GM19468 (cell line): ENCODE measurements at regions not wholly inside any gene's neighbourhood (a gene's known extent, or its start where the extent isn't known, plus 50 kb on each side); places are given as distances from the start of the nearest gene placed in this dataset.
A peak's percentile ranks its signal among the peaks of the same experiment; 100 is the strongest.

Source experiments
- ATAC-seq: cut with Tn5 transposase; IDR thresholded peaks from one replicate; pipeline ENCODE4 v1.9.1; 2021; ENCODE audit warnings: mild to moderate bottlenecking, moderate library complexity, moderate number of reproducible peaks; ENCODE audit not compliant: unreplicated experiment; ENCODE audit errors: extremely low read depth

DNA sequence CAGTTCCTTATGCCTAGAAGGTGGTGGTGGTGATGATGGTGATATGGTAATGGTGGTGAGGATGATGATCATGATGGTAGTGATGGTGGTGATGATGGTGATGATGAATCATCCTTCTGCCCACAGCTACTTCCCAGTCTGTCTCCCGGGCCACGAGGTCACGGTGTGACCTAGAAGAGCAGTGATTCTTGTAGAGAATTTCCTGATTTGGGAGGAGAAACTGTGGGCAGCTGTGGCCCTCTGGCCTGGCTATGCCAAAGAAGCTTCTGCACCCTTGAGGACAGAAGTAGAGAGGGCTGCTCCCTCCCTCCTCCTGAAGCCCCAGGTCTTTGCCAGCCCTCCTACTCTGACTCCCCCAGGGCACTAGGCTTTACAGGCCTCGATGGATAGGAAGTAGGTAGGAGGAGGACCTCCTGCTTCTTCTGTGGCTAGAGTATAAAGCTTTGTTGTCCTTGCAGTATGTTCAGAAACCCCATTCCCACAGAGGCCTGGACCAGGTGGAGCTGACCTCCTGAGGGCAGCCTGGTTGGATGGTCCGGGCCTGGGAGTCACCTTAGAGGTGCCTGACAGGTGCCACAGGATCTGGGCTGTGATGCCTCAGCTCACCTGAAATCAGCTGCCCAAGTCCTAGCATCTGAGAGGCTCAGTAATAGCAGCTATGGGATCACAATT is 57.9 kb upstream of the EPAS1 start:
- ATAC-seq, result no peak

DNA sequence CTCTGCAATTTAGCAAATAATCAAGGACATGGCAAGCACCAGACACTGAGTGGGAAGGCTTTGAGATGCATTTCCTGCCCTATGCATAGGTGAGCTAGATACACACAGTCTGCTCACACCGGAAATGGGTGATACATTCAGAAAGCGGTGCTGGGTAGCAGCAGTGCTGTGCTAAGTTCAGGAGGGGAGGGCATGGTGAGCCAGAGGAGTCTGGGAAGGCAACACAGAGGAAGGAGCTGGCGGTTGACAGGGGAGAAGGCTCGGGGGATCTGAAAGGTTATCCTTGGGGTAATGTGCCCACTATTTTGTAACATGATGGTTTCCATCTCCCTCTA is 57.4 kb upstream of the EPAS1 start:
- ATAC-seq, result no peak

DNA sequence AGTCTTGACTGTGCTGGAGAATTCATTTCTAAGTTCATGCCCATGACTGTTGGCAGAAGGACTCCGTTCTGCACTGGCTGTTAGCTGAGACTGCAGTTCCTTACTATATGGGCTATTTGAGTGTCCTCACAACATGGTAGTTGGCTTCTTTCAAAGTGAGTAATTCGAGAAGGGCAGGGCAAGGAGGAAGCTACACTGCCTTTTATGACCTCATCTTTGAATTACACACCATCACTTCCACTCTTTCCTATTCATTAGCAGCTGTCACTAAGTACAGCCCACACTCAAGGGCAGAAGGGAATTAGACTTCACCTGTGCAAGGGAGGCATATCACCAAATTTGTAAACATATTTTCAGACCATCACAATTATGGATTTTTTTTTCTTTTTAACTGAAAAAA is 55.9 kb upstream of the EPAS1 start:
- no peak for ATAC-seq

DNA sequence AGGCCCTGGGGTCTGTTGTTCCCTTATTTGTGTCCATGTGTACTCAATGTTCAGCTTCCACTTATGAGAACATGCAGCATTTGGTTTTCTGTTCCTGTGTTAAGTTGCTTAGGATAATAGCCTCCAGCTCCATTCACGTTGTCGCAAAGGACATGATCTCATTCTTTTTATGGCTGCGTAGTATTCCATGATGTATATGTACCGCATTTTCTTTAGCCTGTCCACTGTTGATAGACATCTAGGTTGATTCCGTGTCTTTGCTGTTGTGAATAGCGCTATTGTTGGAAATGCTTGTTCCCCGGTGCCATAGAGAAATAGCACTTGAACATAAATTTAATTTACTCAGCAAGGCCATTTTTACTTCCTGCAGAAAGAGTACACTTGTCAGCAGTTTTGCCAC is 51.3 kb upstream of the EPAS1 start:
- ATAC-seq, result no peak

DNA sequence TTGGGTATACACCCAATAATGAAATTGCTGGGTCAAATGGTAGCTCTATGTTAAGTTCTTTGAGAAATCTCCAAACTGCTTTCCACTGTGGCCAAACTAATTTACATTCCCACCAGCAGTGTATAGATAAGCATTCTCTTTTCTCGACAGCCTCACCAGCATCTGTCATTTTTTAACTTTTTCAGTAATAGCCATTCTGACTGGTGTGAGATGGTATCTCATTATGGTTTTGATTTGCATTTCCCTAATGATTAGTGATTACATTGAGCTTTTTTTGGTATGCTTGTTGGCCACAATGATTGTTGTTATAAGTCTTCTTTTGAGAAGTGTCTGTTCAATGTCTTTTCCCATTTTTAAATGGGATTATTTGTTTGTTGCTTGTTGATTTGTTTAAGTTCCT is 50.4 kb upstream of the EPAS1 start:
- peak; percentile 76 for ATAC-seq
